Fibroblast of villous mesenchyme (primary cell): ENCODE measurements at regions not wholly inside any gene's neighbourhood (a gene's known extent, or its start where the extent isn't known, plus 50 kb on each side); places are given as distances from the start of the nearest gene placed in this dataset.
A peak's percentile ranks its signal among the peaks of the same experiment; 100 is the strongest.

Experiments used
- DNase-seq: peaks from one replicate; pipeline ENCODE4 v3.0.0-alpha.2; 2010; ENCODE audit warnings: low read depth
- H3K4me3 ChIP-seq: 2 replicates; pipeline ENCODE4 v1.5.1; 2011; ENCODE audit warnings: low read depth, mild to moderate bottlenecking, low read length
- CTCF ChIP-seq: IDR thresholded peaks from 2 replicates; pipeline ENCODE4 v1.5.1; 2012; ENCODE audit warnings: low read depth, mild to moderate bottlenecking, low read length; ENCODE audit not compliant: insufficient read depth

- no peak for TF ChIP-seq CTCF
These were observed 202.8 kb upstream of the BTBD3 start for GRCh38 chr20:11714886-11715285.

GRCh38 chr20:11716239-11716944 is 201.3 kb upstream of the BTBD3 start:
- peak; percentile 61 for TF ChIP-seq CTCF
- no peak overlapping the region for H3K4me3 ChIP-seq
- DNase-seq, result peak; percentile 75

More at GRCh38 chr20:11714886-11715285, 202.8 kb upstream of the BTBD3 start:
- H3K4me3 ChIP-seq, result no peak overlapping the region
- DNase-seq, result no peak

- no peak for TF ChIP-seq CTCF
- no peak overlapping the region for H3K4me3 ChIP-seq
- DNase-seq, result no peak
These were observed 200.8 kb upstream of the BTBD3 start for GRCh38 chr20:11716945-11717248.

GRCh38 chr20:11717562-11717961 is 200.1 kb upstream of the BTBD3 start:
- H3K4me3 ChIP-seq, result no peak overlapping the region
- DNase-seq, result no peak
- TF ChIP-seq CTCF, result no peak

GRCh38 chr20:11718474-11719094 is 199.1 kb upstream of the BTBD3 start:
- TF ChIP-seq CTCF, result no peak
- no peak overlapping the region for H3K4me3 ChIP-seq
- DNase-seq, result no peak

- no peak overlapping the region for H3K4me3 ChIP-seq
- TF ChIP-seq CTCF, result no peak
- DNase-seq, result no peak
These were observed 198.5 kb upstream of the BTBD3 start for GRCh38 chr20:11719153-11719552.

- no peak for TF ChIP-seq CTCF
- no peak for DNase-seq
- H3K4me3 ChIP-seq, result no peak overlapping the region
These were observed 196.3 kb upstream of the BTBD3 start for GRCh38 chr20:11721411-11721810.
